Peyer's patch (tissue), 4 donors: ENCODE measurements at regions not wholly inside any gene's neighbourhood (a gene's known extent, or its start where the extent isn't known, plus 50 kb on each side); places are given as distances from the start of the nearest gene placed in this dataset.

Source experiments
- DNase-seq, 3 donors: peaks; one replicate each; pipeline ENCODE4 v3.0.0-alpha.2; 2017 to 2019
- H3K27ac ChIP-seq, 4 donors: fragments of 200-600 bp; sonication (generic); one replicate each; pipeline ENCODE4 v1.5.1; 2016 to 2019
- H3K27me3 ChIP-seq, 2 donors: fragments of 200-600 bp; sonication (generic); one replicate each; pipeline ENCODE4 v1.5.1; 2019
- H3K36me3 ChIP-seq, 3 donors: fragments of 200-600 bp; sonication (generic); one replicate each; pipeline ENCODE4 v1.5.1; 2016 to 2019
- H3K4me1 ChIP-seq, 4 donors: fragments of 200-600 bp; sonication (generic); one replicate each; pipeline ENCODE4 v1.5.1; 2016 to 2019
- H3K4me3 ChIP-seq, 4 donors: fragments of 200-600 bp; sonication (generic); 1 replicate in 3 of 4; 2 replicates in 1 of 4; pipeline ENCODE4 v1.5.1; 2016 to 2019; ENCODE audit warnings: mild to moderate bottlenecking in 1 of 4
- H3K9me3 ChIP-seq, 4 donors: fragments of 200-600 bp; sonication (generic); one replicate each; pipeline ENCODE4 v1.5.1; 2016 to 2019; ENCODE audit warnings: mild to moderate bottlenecking in 1 of 4
- CTCF ChIP-seq, 6 experiments: fragments of 450-650 bp in 4 of 6; fragments of 200-600 bp in 2 of 6; sonication (generic) in 1 of 6; IDR thresholded peaks; one replicate each; pipeline ENCODE4 v1.5.1; 2017 to 2019; ENCODE audit warnings: antibody characterized with exemption in 6 of 6, mild to moderate bottlenecking in 3 of 6, moderate library complexity in 1 of 6
- POLR2A ChIP-seq, 2 donors: fragments of 450-650 bp; IDR thresholded peaks; one replicate each; pipeline ENCODE4 v1.5.1; 2017; ENCODE audit warnings: antibody characterized with exemption in 2 of 2, mild to moderate bottlenecking in 2 of 2, moderate library complexity in 2 of 2

- Histone ChIP-seq H3K9me3 (no peaks in the 10 kb centered on the region), H3K4me3 (no peak overlapping the region), H3K27ac (no peak overlapping the region), H3K27me3 (no peaks in the 10 kb centered on the region), H3K36me3 (no peaks in the 10 kb centered on the region), H3K4me1 (no peaks in the 10 kb centered on the region)
- no peak for DNase-seq
- TF ChIP-seq POLR2A (IDR thresholded peaks at IDR 0.05) (no peak), CTCF (IDR thresholded peaks at IDR 0.05) (no peak)
Observed at GRCh38 chr11:29755474-29755873, 261.4 kb downstream of the KCNA4 start.

GRCh38 chr11:29751618-29752017 lies 265.2 kb downstream of the KCNA4 start:
- H3K36me3 ChIP-seq = no peaks in the 10 kb centered on the region
- no peak overlapping the region for H3K4me3 ChIP-seq
- TF ChIP-seq POLR2A (IDR thresholded peaks at IDR 0.05) (no peak), CTCF (IDR thresholded peaks at IDR 0.05) (no peak)

GRCh38 chr11:29750392-29750791 lies 266.4 kb downstream of the KCNA4 start:
- no peak for DNase-seq
- Histone ChIP-seq H3K9me3 (peaks cover 0 to 5% (median 0%) of the 10 kb centered on the region in 4 donors), H3K27me3 (no peaks in the 10 kb centered on the region), H3K27ac (no peak overlapping the region), H3K4me3 (no peak overlapping the region), H3K4me1 (no peaks in the 10 kb centered on the region), H3K36me3 (no peaks in the 10 kb centered on the region)
- TF ChIP-seq CTCF (IDR thresholded peaks at IDR 0.05) (no peak), POLR2A (IDR thresholded peaks at IDR 0.05) (no peak)

More at GRCh38 chr11:29751618-29752017, 265.2 kb downstream of the KCNA4 start:
- Histone ChIP-seq H3K4me1 (no peaks in the 10 kb centered on the region), H3K27me3 (no peaks in the 10 kb centered on the region), H3K9me3 (peaks cover 0 to 5% (median 0%) of the 10 kb centered on the region in 4 donors), H3K27ac (no peak overlapping the region)
- DNase-seq = no peak

- H3K9me3 ChIP-seq = no peaks in the 10 kb centered on the region
- no peak for DNase-seq
- no peak overlapping the region for H3K4me3 ChIP-seq
- no peak overlapping the region for H3K27ac ChIP-seq
- no peaks in the 10 kb centered on the region for H3K27me3 ChIP-seq
- H3K36me3 ChIP-seq = no peaks in the 10 kb centered on the region
- TF ChIP-seq CTCF (IDR thresholded peaks at IDR 0.05) (no peak), POLR2A (IDR thresholded peaks at IDR 0.05) (no peak)
- no peaks in the 10 kb centered on the region for H3K4me1 ChIP-seq
Observed at GRCh38 chr11:29734287-29734686, 282.5 kb downstream of the KCNA4 start.

- Histone ChIP-seq H3K36me3 (no peaks in the 10 kb centered on the region), H3K9me3 (no peaks in the 10 kb centered on the region), H3K27me3 (no peaks in the 10 kb centered on the region), H3K4me3 (no peak overlapping the region), H3K27ac (no peak overlapping the region), H3K4me1 (no peaks in the 10 kb centered on the region)
- no peak for DNase-seq
- TF ChIP-seq POLR2A (IDR thresholded peaks at IDR 0.05) = no peak
- no peak for TF ChIP-seq CTCF (IDR thresholded peaks at IDR 0.05)
Observed at GRCh38 chr11:29713831-29714320, 303.0 kb downstream of the KCNA4 start.

GRCh38 chr11:29712616-29713015 lies 304.2 kb downstream of the KCNA4 start:
- Histone ChIP-seq H3K27me3 (no peaks in the 10 kb centered on the region), H3K9me3 (no peaks in the 10 kb centered on the region), H3K4me1 (no peaks in the 10 kb centered on the region), H3K36me3 (no peaks in the 10 kb centered on the region), H3K4me3 (no peak overlapping the region), H3K27ac (no peak overlapping the region)
- DNase-seq = no peak
- TF ChIP-seq POLR2A (IDR thresholded peaks at IDR 0.05) (no peak), CTCF (IDR thresholded peaks at IDR 0.05) (no peak)
